Endothelial cell of umbilical vein (primary cell): ENCODE measurements at regions not wholly inside any gene's neighbourhood (a gene's known extent, or its start where the extent isn't known, plus 50 kb on each side); places are given as distances from the start of the nearest gene placed in this dataset.

ENCODE experiments used
- BruUV-seq: library from RNA; stranded (reverse); fragments of 400-500 nt; replicated peaks from 2 replicates; lab custom pipeline; 2021; lab: Mats Ljungman, UMichigan
- CTCF ChIA-PET: fragments of 300-600, 350-600 bp; sonication (Branson Sonifier 250); formaldehyde crosslinking; loops from one replicate; lab custom pipeline; 2021; ENCODE audit warnings: antibody characterized with exemption, inconsistent platforms; lab: Charles Lee
- POLR2A ChIA-PET: fragments of 300-600, 350-600 bp; sonication (Branson Sonifier 250); formaldehyde crosslinking; loops from one replicate; lab custom pipeline; 2021; ENCODE audit warnings: antibody characterized with exemption, inconsistent platforms; lab: Charles Lee
- DNase-seq: peaks from one replicate; pipeline ENCODE4 v3.0.0-alpha.2; 2011; ENCODE audit warnings: low read depth, low spot score
- FAIRE-seq: peaks from 2 replicates; lab custom pipeline; 2011; peaks lifted over from hg19 to GRCh38; lab: Jason Lieb, UNC
- H2AFZ ChIP-seq: 2 replicates; pipeline ENCODE4 v1.6.0; 2012; ENCODE audit warnings: low read depth, low read length, control low read depth, inconsistent platforms
- H3K27ac ChIP-seq: 2 replicates; pipeline ENCODE4 v1.5.1; 2011; ENCODE audit warnings: low read depth, mild to moderate bottlenecking, control low read depth, low read length, moderate library complexity; ENCODE audit not compliant: insufficient read depth
- H3K27me3 ChIP-seq, 2 experiments: 2 replicates each; pipeline versions ENCODE4 v1.6.0 to v1.6.1; 2011; ENCODE audit warnings: low read length in 2 of 2, mixed read lengths in 1 of 2; ENCODE audit not compliant: control insufficient read depth in 2 of 2, insufficient read depth in 2 of 2
- H3K36me3 ChIP-seq, 2 experiments: 2 replicates in 1 of 2; 3 replicates in 1 of 2; pipeline ENCODE4 v1.5.1; 2011; ENCODE audit warnings: low read length in 2 of 2, mild to moderate bottlenecking in 1 of 2, moderate library complexity in 1 of 2; ENCODE audit not compliant: control insufficient read depth in 2 of 2, insufficient read depth in 2 of 2; ENCODE audit errors: extremely low read depth in 1 of 2
- H3K4me1 ChIP-seq: 3 replicates; pipeline ENCODE4 v1.5.1; 2011; ENCODE audit warnings: mild to moderate bottlenecking, low read length; ENCODE audit not compliant: control insufficient read depth, insufficient read depth; ENCODE audit errors: extremely low read depth
- H3K4me2 ChIP-seq: 2 replicates; pipeline ENCODE4 v1.6.1; 2011; ENCODE audit warnings: low read length, control low read depth, mixed read lengths; ENCODE audit not compliant: insufficient read depth
- H3K4me3 ChIP-seq, 3 experiments: fragments of 200-600 bp in 1 of 3; sonication (generic), shearing (Covaris generic) in 1 of 3; replicated peaks in 1 of 3; 2 replicates each; pipeline ENCODE4 v1.5.1; 2011 to 2016; ENCODE audit warnings: control low read depth in 3 of 3, low read length in 3 of 3, mild to moderate bottlenecking in 2 of 3, inconsistent platforms in 1 of 3, low read depth in 1 of 3, moderate library complexity in 1 of 3; ENCODE audit not compliant: insufficient read depth in 1 of 3
- H3K79me2 ChIP-seq: 2 replicates; pipeline ENCODE4 v1.6.0; 2012; ENCODE audit warnings: low read length, inconsistent platforms; ENCODE audit not compliant: control insufficient read depth, insufficient read depth
- H3K9ac ChIP-seq: replicated peaks from 2 replicates; pipeline ENCODE3; 2011; ENCODE audit warnings: low read length, control low read depth; ENCODE audit not compliant: insufficient read depth; ENCODE audit errors: extremely low read depth
- H3K9me1 ChIP-seq: replicated peaks from 3 replicates; pipeline ENCODE4 v1.6.0; 2011; ENCODE audit warnings: mild to moderate bottlenecking, low read length; ENCODE audit not compliant: control insufficient read depth, insufficient read depth; ENCODE audit errors: extremely low read depth
- H3K9me3 ChIP-seq: replicated peaks from 2 replicates; pipeline ENCODE4 v1.5.1; 2012; ENCODE audit warnings: low read length, inconsistent platforms; ENCODE audit not compliant: control insufficient read depth, insufficient read depth
- H4K20me1 ChIP-seq: replicated peaks from 2 replicates; pipeline ENCODE3; 2011; ENCODE audit warnings: mild to moderate bottlenecking, low read length; ENCODE audit not compliant: control insufficient read depth, insufficient read depth; ENCODE audit errors: extremely low read depth
- CTCF ChIP-seq, 2 donors: IDR thresholded peaks; 1 replicate in 1 of 2; 2 replicates in 1 of 2; pipeline ENCODE4 v1.5.1; 2011; ENCODE audit warnings: low read length in 2 of 2, mild to moderate bottlenecking in 2 of 2, moderate library complexity in 2 of 2, control low read depth in 1 of 2, inconsistent platforms in 1 of 2, low read depth in 1 of 2; ENCODE audit not compliant: insufficient read depth in 1 of 2; ENCODE audit errors: extremely low read depth in 1 of 2
- EZH2 ChIP-seq: IDR thresholded peaks from 2 replicates; pipeline ENCODE4 v1.6.1; 2012; ENCODE audit warnings: borderline replicate concordance, low read depth, mild to moderate bottlenecking, moderate library complexity, low read length, inconsistent platforms; ENCODE audit not compliant: severe bottlenecking
- FOS ChIP-seq: IDR thresholded peaks from 2 replicates; pipeline ENCODE4 v1.6.1; 2011; ENCODE audit warnings: mild to moderate bottlenecking, low read length, moderate library complexity, borderline replicate concordance; ENCODE audit not compliant: insufficient read depth
- GATA2 ChIP-seq: IDR thresholded peaks from 2 replicates; pipeline ENCODE4 v1.7.0; 2011; ENCODE audit warnings: low read depth, mild to moderate bottlenecking, moderate library complexity, mixed read lengths, low read length; ENCODE audit not compliant: insufficient read length, insufficient read depth
- JUN ChIP-seq: IDR thresholded peaks from 2 replicates; pipeline ENCODE4 v1.6.1; 2011; ENCODE audit warnings: borderline replicate concordance, low read depth; ENCODE audit not compliant: insufficient read length, insufficient read depth
- MAX ChIP-seq: IDR thresholded peaks from 2 replicates; pipeline ENCODE4 v1.6.1; 2011; ENCODE audit not compliant: insufficient read depth, insufficient read length
- MYC ChIP-seq: IDR thresholded peaks from one replicate; pipeline ENCODE4 v1.6.1; 2011; ENCODE audit warnings: mild to moderate bottlenecking, low read depth, low read length
- POLR2A ChIP-seq: IDR thresholded peaks from 2 replicates; pipeline ENCODE4 v1.6.1; 2012; ENCODE audit warnings: low read depth, mild to moderate bottlenecking, control low read depth, low read length
- POLR2AphosphoS5 ChIP-seq: IDR thresholded peaks from 2 replicates; pipeline ENCODE4 v1.6.1; 2012; ENCODE audit warnings: low read depth, mild to moderate bottlenecking, control low read depth, low read length, moderate library complexity; ENCODE audit not compliant: insufficient read depth
- dilution Hi-C: fragments of 300-500 bp; cut with MboI; formaldehyde crosslinking; loops from one replicate; pipeline ENCODE4 v1.15.0; 2019; ENCODE audit warnings: low sequenced_read_pairs; ENCODE audit not compliant: extremely low pct_ligation_motif_present
- intact Hi-C: fragments of 100-400 bp; cut with micrococcal nuclease; formaldehyde crosslinking; loops from one replicate; pipeline ENCODE4 v1.10.0; 2022

DNA sequence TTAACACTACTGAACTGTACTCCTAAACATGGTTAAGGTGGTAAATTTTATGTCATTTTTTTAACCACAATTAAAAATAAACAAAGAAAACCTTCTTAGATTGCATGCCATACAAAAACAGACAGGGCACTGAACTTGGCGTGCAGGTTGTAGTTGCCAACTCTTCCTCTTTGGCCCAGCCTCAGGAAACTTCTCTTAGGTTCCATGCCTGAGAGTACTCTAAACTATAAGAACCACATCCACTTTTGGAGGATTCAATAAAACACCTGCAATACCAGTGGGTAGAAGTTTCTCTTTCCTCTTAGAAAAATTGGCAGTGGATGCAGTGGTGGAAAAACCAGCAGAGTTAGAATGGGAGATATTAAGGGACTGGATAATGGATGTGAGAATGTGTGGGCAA, 103.4 kb downstream of the LUZP4 start:
- BruUV-seq: no TSS peak
- no peaks in the 10 kb centered on the region for H4K20me1 ChIP-seq
- H3K4me2 ChIP-seq: no peak overlapping the region
- H3K27me3 ChIP-seq: no peaks in the 10 kb centered on the region
- FAIRE-seq (no peak), DNase-seq (no peak)
- H3K4me1 ChIP-seq: peaks cover 4% of the 10 kb centered on the region
- intact Hi-C loops: no loop called here
- no peaks in the 10 kb centered on the region for H3K36me3 ChIP-seq
- H3K27ac ChIP-seq: no peak overlapping the region
- H3K9me3 ChIP-seq: no peaks in the 10 kb centered on the region
- TF ChIP-seq POLR2A (no peak), MYC (no peak), POLR2AphosphoS5 (no peak), MAX (no peak), FOS (no peak), JUN (no peak), CTCF (IDR thresholded peaks at IDR 0.05; ENCODE audit: extremely low read depth in 1 of 2, insufficient read depth in 1 of 2, low read depth in 1 of 2, low read length in 2 of 2) (no peak), GATA2 (no peak), EZH2 (no peak)
- dilution Hi-C loops: no loop called here
- no peak overlapping the region for H2AFZ ChIP-seq
- POLR2A ChIA-PET: no interaction called here
- H3K9me1 ChIP-seq: no peaks in the 10 kb centered on the region
- H3K9ac ChIP-seq: no peak overlapping the region
- H3K79me2 ChIP-seq: no peaks in the 10 kb centered on the region
- no peak overlapping the region for H3K4me3 ChIP-seq
- CTCF ChIA-PET: no interaction called here
